ENCODE measurements at regions not wholly inside any gene's neighbourhood (a gene's known extent, or its start where the extent isn't known, plus 50 kb on each side); places are given as distances from the start of the nearest gene placed in this dataset.

DNA sequence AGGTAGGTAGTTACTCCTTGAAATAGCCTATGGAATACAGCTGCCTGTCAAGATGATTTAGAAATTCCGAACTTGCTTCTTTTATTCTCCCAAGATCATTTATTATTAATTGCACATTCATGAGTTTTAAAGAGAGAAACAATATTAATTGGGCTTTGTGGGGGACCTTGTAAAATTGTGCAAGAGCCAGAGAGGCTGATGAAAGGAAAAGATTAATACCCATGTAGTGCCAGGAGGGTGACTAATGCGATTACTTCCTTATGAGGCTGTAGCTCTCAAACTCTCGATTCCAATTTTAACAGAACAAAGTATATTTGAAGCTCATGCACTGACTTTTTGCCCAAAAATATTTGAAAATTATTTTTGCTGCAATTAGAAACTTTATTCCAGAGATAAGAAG, 423.8 kb upstream of the ID4 start:
- no peak for TF ChIP-seq POLR2A (IDR thresholded peaks at IDR 0.05; ENCODE audit: low read length)
- no peak for TF ChIP-seq GATA1 (IDR thresholded peaks at IDR 0.05; ENCODE audit: low read depth, low read length)
